Astrocyte (in vitro differentiated cells and primary cell): ENCODE measurements at regions not wholly inside any gene's neighbourhood (a gene's known extent, or its start where the extent isn't known, plus 50 kb on each side); places are given as distances from the start of the nearest gene placed in this dataset.

Experiments used
- EZH2 ChIP-seq: IDR thresholded peaks from 2 replicates; pipeline ENCODE4 v1.6.1; 2012; ENCODE audit warnings: mild to moderate bottlenecking, low read length, inconsistent platforms; ENCODE audit not compliant: insufficient read depth
- TF ChIP-seq, protein P1 (sequence below): IDR thresholded peaks from 2 replicates; pipeline ENCODE4 v1.5.1; 2011; ENCODE audit warnings: low read depth, mild to moderate bottlenecking, inconsistent platforms, low read length, moderate library complexity; ENCODE audit not compliant: insufficient read depth

DNA sequence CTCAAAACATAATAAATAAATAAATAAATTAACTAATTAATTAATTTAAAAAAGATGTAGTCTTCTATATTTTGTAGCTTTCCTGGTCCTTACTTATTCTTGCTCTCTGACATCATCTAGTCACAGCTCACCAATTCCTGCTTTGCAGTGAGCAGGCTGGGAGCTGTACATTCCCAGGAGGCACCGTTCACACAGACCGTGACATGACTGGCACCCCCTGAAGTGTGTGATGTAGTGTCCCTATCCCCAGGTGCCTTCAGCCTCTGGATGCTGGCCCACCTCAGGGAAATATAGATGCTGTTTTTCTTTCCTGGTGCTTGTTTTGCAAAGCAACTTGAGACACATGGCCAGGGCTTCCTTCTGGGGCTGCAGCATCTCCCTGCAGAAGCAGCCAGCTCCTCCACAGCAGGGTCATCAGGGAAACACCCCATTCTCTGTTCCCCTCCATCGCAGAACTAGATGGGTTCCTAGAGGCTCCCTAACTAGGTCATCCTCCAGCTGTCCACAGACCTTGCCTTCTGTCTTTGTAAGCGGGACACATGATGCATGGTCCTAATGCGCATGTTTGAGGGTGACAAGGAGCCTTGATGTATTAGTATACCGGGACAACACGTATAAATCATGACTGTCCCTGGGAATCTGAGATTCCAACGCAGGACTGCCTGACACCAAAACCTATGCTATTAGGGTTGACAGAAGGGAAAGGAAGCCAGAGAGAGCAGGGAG lies 76.4 kb downstream of the RHOB start:
- TF ChIP-seq, protein P1, sequence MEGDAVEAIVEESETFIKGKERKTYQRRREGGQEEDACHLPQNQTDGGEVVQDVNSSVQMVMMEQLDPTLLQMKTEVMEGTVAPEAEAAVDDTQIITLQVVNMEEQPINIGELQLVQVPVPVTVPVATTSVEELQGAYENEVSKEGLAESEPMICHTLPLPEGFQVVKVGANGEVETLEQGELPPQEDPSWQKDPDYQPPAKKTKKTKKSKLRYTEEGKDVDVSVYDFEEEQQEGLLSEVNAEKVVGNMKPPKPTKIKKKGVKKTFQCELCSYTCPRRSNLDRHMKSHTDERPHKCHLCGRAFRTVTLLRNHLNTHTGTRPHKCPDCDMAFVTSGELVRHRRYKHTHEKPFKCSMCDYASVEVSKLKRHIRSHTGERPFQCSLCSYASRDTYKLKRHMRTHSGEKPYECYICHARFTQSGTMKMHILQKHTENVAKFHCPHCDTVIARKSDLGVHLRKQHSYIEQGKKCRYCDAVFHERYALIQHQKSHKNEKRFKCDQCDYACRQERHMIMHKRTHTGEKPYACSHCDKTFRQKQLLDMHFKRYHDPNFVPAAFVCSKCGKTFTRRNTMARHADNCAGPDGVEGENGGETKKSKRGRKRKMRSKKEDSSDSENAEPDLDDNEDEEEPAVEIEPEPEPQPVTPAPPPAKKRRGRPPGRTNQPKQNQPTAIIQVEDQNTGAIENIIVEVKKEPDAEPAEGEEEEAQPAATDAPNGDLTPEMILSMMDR = no peak
- TF ChIP-seq EZH2 = no peak
